GM20000 (cell line): ENCODE measurements at regions not wholly inside any gene's neighbourhood (a gene's known extent, or its start where the extent isn't known, plus 50 kb on each side); places are given as distances from the start of the nearest gene placed in this dataset.

ENCODE experiments used
- DNase-seq: peaks from one replicate; pipeline ENCODE4 v3.0.0; 2012; ENCODE audit warnings: low spot score
- TF ChIP-seq, protein P1 (sequence below): IDR thresholded peaks from 2 replicates; pipeline ENCODE4 v1.5.1; 2012; ENCODE audit warnings: mild to moderate bottlenecking, control low read depth; ENCODE audit errors: extremely low read depth, missing control alignments

DNA sequence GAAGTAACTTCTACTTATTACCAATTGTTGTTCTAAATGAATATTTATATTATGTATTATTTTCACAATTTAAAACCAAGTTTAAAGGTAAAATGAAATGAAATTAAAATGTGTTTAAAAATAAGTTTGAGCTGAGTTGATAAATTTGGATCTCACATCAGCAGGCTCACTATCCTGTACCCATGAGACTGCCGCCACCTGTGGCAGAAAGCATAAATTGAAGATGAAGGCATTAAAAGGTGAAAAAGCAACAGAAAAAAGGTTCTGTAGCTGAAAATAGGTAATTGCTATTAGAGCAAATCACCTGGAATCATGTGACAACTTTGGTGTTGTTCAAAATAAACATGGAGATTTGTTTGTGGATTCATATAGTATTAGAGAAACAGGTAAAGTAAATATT, 133.0 kb upstream of the CADM2 start:
- no peak for DNase-seq
- TF ChIP-seq, protein P1, sequence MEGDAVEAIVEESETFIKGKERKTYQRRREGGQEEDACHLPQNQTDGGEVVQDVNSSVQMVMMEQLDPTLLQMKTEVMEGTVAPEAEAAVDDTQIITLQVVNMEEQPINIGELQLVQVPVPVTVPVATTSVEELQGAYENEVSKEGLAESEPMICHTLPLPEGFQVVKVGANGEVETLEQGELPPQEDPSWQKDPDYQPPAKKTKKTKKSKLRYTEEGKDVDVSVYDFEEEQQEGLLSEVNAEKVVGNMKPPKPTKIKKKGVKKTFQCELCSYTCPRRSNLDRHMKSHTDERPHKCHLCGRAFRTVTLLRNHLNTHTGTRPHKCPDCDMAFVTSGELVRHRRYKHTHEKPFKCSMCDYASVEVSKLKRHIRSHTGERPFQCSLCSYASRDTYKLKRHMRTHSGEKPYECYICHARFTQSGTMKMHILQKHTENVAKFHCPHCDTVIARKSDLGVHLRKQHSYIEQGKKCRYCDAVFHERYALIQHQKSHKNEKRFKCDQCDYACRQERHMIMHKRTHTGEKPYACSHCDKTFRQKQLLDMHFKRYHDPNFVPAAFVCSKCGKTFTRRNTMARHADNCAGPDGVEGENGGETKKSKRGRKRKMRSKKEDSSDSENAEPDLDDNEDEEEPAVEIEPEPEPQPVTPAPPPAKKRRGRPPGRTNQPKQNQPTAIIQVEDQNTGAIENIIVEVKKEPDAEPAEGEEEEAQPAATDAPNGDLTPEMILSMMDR = no peak

- TF ChIP-seq, protein P1 = no peak
- no peak for DNase-seq
Observed at GRCh38 chr3:84830476-84830875, 128.3 kb upstream of the CADM2 start.

DNA sequence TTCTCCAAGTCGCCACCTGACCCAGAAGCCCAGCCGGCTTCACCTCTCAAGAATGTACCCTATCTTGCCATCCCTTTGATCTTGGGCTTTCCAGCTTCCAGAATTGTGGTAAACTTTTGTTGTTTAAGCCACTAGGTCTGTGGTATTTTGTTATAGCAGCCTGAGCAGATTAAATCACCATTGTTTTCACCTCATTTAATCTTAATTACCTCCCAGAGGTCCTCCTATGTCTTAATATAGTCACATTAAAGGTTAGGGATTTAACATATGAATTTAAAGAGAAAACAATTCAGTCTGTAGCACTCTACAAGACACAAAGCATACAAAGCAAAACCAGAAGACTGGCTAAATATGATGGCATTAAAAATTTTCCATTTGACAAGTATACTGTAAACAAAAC, 123.4 kb upstream of the CADM2 start:
- no peak for DNase-seq
- TF ChIP-seq, protein P1 = no peak

- TF ChIP-seq, protein P1 = no peak
- DNase-seq = no peak
Observed at GRCh38 chr3:84836961-84837360, 121.8 kb upstream of the CADM2 start.

DNA sequence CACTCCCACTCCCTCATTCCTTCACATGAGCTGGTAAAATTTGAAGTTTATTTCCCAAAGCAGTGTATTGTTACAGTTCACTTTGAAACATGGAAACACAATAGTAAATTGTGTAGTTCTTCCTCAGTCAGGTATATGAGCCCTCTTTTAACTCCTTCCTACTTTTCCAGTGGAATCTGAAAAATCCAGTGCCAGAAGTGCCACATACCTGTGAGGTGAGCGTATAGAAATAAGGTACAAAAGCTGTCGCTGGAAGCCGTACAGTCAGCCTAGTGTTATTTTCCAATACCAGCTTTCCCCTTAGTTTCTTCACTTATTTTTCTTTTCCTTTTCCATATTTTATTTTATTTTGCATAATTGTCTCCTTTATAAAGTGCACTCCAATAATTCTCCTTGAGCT, 81.7 kb upstream of the CADM2 start:
- TF ChIP-seq, protein P1 = no peak
- no peak for DNase-seq

DNA sequence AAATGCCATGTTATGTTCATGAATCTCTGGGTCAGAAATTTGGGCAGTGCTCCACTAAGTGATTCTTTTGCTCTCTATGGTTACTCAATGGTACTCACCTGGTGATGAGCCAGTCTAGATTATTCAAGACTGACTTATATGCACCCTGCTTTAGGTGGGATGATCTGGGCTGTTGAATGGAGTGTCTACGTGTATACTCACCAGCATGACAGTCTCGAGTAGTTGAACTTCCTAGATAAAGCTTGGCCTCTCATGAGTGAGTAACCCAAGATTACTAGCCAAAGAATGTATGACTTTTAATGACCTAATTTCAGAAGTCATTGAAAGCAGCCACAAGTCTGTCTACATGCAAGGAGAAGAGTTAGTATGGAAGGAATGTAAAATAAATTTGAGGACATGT, 77.5 kb upstream of the CADM2 start:
- DNase-seq = no peak
- TF ChIP-seq, protein P1 = no peak

DNA sequence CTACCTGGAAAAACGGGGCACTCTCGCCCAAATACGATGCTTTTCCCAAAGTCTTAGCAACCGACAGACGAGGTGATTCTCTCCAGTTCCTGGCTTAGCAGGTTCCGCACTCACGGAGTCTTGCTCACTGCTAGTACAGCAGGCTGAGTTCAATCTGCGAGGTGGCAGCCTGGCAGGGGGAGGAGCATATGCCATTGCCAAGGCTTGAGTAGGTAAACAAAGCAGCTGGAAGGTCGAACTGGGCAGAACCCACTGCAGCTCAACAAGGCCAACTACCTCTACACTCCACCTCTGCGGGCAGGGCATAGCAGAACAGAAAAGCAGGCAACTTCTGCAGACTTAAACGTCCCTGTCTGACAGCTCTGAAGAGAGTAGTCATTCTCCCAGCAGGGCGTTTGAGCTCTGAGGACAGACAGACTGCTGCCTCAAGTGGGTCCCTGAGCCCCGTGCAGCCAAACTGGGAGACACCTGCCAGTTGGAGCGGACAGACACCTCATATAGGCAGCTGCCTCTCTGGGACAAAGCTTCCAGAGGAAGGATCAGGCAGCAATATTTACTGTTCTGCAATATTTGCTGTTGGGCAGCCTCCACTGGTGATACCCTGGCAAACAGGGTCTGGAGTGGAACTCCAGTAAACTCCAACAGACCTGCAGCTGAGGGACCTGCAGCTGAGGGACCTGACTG, 73.4 kb upstream of the CADM2 start:
- TF ChIP-seq, protein P1 = no peak
- DNase-seq = no peak
